ENCODE measurements at regions not wholly inside any gene's neighbourhood (a gene's known extent, or its start where the extent isn't known, plus 50 kb on each side); places are given as distances from the start of the nearest gene placed in this dataset.

- no peak overlapping the region for H2BK120ac ChIP-seq (ENCODE audit: low read depth, low read length, poor library complexity, severe bottlenecking)
- H3K79me2 ChIP-seq (ENCODE audit: insufficient read depth, low read length) = no peaks in the 10 kb centered on the region
- H3K27me3 Mint-ChIP-seq (ENCODE audit: low read depth) = no peaks in the 10 kb centered on the region
- no peak overlapping the region for H4K91ac ChIP-seq (ENCODE audit: insufficient read length, low read depth, low read length)
- H2BK5ac ChIP-seq (ENCODE audit: insufficient read length, low read length) = no peak overlapping the region
- TF ChIP-seq CTCF (conservative IDR thresholded peaks at IDR 0.05) = no peak
- H3K23me2 ChIP-seq (ENCODE audit: insufficient read length, low read depth, low read length, poor library complexity, severe bottlenecking) = no peaks in the 10 kb centered on the region
- no peak overlapping the region for H3T11ph ChIP-seq (ENCODE audit: low read length)
- H3K4ac ChIP-seq (ENCODE audit: low read depth, low read length) = no peak overlapping the region
- peak overlapping the region in 2 of 3 experiments; percentile 69 to 72; a peak in 2 of 7 replicates for H3K27ac Mint-ChIP-seq
- DNase-seq = peak; percentile 36
- H3K4me1 Mint-ChIP-seq = peaks cover 6% of the 10 kb centered on the region in 2 experiments
- no CpG with 5 or more reads among the region's 1 CpG for WGBS (ENCODE audit: extremely low coverage, insufficient read length, low lambda C conversion rate)
- H3K9ac ChIP-seq (ENCODE audit: extremely low read depth, insufficient read length, low read length) = no peak overlapping the region
- H2BK12ac ChIP-seq (ENCODE audit: insufficient read length, low read depth, low read length) = no peak overlapping the region
- H3K18ac ChIP-seq (ENCODE audit: insufficient read length, low read depth, low read length) = no peak overlapping the region
- no peaks in the 10 kb centered on the region for H3K9me3 Mint-ChIP-seq
- H3K4me1 ChIP-seq (ENCODE audit: insufficient read depth, low read length) = no peaks in the 10 kb centered on the region
- no peak overlapping the region for H3K56ac ChIP-seq (ENCODE audit: insufficient read length, low read depth, low read length)
- H3K79me1 ChIP-seq (ENCODE audit: insufficient read depth, low read depth, low read length, poor library complexity, severe bottlenecking) = no peaks in the 10 kb centered on the region
- H3K27me3 ChIP-seq (ENCODE audit: insufficient read depth, low read length) = no peaks in the 10 kb centered on the region
- H3K36me3 Mint-ChIP-seq (ENCODE audit: insufficient read depth in 1 of 3, low read depth in 3 of 3) = no peaks in the 10 kb centered on the region; a peak in 1 of 7 replicates
- no peaks in the 10 kb centered on the region for H3K9me3 ChIP-seq (ENCODE audit: control insufficient read depth, low read depth, low read length)
- no peak overlapping the region for H3K14ac ChIP-seq (ENCODE audit: insufficient read depth, low read length)
- H2BK15ac ChIP-seq (ENCODE audit: low read depth, low read length) = no peak overlapping the region
- no peak overlapping the region for H3K23ac ChIP-seq (ENCODE audit: insufficient read length, low read depth, low read length)
- no peak overlapping the region for H4K5ac ChIP-seq (ENCODE audit: insufficient read length, low read depth, low read length)
- H2AFZ ChIP-seq (ENCODE audit: low read length) = no peak overlapping the region
- no peak overlapping the region for H3K27ac ChIP-seq (ENCODE audit: insufficient read length, low read depth, low read length)
- no peak overlapping the region for H2AK5ac ChIP-seq (ENCODE audit: insufficient read length, low read length)
- no peak overlapping the region for H2BK20ac ChIP-seq (ENCODE audit: low read depth, low read length, poor library complexity, severe bottlenecking)
- no peaks in the 10 kb centered on the region for H4K20me1 ChIP-seq (ENCODE audit: control insufficient read depth, insufficient read depth, insufficient read length)
- no peak overlapping the region for H3K4me3 Mint-ChIP-seq
- no peak overlapping the region for H4K8ac ChIP-seq (replicated peaks; ENCODE audit: insufficient read length, low read depth, low read length)
- no peak overlapping the region for H3K4me2 ChIP-seq (ENCODE audit: insufficient read depth, insufficient read length, low read length)
Measured at GRCh38 chr5:130651440-130651839, 513.6 kb downstream of the HINT1 start.
